HL-60 (cell line): ENCODE measurements at regions not wholly inside any gene's neighbourhood (a gene's known extent, or its start where the extent isn't known, plus 50 kb on each side); places are given as distances from the start of the nearest gene placed in this dataset.
"Not testable (repeated sequence)": the region's sequence is repeated elsewhere in the genome, so short reads cannot be mapped to it uniquely, and the experiment has no call there.

Source experiments
- DNase-seq, 2 experiments: peaks; one replicate each; pipeline ENCODE4 v3.0.0-alpha.2; 2010 to 2020; ENCODE audit warnings: low read depth in 1 of 2, low spot score in 1 of 2
- H3K27ac ChIP-seq: fragments of 250-450 bp; sonication (Bioruptor Pico); replicated peaks from 2 replicates; pipeline ENCODE4 v1.5.1; 2020; ENCODE audit warnings: mild to moderate bottlenecking, moderate library complexity
- H3K27me3 ChIP-seq: fragments of 250-450 bp; sonication (Bioruptor Pico); 2 replicates; pipeline ENCODE4 v1.5.1; 2021; ENCODE audit warnings: mild to moderate bottlenecking, moderate library complexity; ENCODE audit not compliant: insufficient read depth, poor library complexity, severe bottlenecking
- H3K4me3 ChIP-seq: replicated peaks from 2 replicates; pipeline ENCODE4 v1.5.1; 2011; ENCODE audit warnings: mild to moderate bottlenecking, control low read depth, low read length; ENCODE audit not compliant: insufficient read depth
- GABPA ChIP-seq: IDR thresholded peaks from 2 replicates; pipeline ENCODE4 v1.6.1; 2012; ENCODE audit warnings: low read depth
- POLR2AphosphoS5 ChIP-seq: IDR thresholded peaks from 2 replicates; pipeline ENCODE4 v1.6.1; 2012; ENCODE audit warnings: low read depth
- REST ChIP-seq: IDR thresholded peaks from 2 replicates; pipeline ENCODE4 v1.6.1; 2012; ENCODE audit warnings: low read depth; ENCODE audit not compliant: insufficient replicate concordance
- SPI1 ChIP-seq: IDR thresholded peaks from 2 replicates; pipeline ENCODE4 v1.6.1; 2012; ENCODE audit warnings: low read depth, mild to moderate bottlenecking, borderline replicate concordance
- TF ChIP-seq, protein P1 (sequence below): IDR thresholded peaks from one replicate; pipeline ENCODE4 v1.5.1; 2011; ENCODE audit warnings: low read length, control low read depth, inconsistent platforms; ENCODE audit not compliant: insufficient read depth

DNA sequence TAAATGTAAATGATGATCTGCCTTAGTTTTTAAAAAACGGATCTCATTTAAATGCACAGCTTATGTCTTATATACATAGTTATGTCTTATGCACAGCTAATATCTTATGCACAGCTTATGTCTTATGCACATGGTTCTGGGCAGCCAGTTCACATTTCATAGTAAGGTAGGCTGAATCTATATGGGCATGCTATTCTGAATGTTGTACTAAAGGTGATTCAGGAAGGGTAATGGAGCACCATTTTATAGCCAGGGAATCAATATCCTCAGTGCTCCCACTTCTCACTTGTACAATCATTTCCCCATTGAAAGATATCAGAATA, 77.9 kb upstream of the MID1 start:
- no peak for DNase-seq
- no peaks in the 10 kb centered on the region for H3K27me3 ChIP-seq
- H3K4me3 ChIP-seq = no peak overlapping the region
- TF ChIP-seq GABPA (no peak), SPI1 (no peak), POLR2AphosphoS5 (no peak), REST (no peak)
- TF ChIP-seq, protein P1, sequence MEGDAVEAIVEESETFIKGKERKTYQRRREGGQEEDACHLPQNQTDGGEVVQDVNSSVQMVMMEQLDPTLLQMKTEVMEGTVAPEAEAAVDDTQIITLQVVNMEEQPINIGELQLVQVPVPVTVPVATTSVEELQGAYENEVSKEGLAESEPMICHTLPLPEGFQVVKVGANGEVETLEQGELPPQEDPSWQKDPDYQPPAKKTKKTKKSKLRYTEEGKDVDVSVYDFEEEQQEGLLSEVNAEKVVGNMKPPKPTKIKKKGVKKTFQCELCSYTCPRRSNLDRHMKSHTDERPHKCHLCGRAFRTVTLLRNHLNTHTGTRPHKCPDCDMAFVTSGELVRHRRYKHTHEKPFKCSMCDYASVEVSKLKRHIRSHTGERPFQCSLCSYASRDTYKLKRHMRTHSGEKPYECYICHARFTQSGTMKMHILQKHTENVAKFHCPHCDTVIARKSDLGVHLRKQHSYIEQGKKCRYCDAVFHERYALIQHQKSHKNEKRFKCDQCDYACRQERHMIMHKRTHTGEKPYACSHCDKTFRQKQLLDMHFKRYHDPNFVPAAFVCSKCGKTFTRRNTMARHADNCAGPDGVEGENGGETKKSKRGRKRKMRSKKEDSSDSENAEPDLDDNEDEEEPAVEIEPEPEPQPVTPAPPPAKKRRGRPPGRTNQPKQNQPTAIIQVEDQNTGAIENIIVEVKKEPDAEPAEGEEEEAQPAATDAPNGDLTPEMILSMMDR = no peak
- no peak overlapping the region for H3K27ac ChIP-seq

GRCh38 chrX:10702031-10702430, 81.6 kb upstream of the MID1 start:
- no peak for DNase-seq
- Histone ChIP-seq H3K27me3 (no peaks in the 10 kb centered on the region), H3K27ac (no peak overlapping the region), H3K4me3 (no peak overlapping the region)
- TF ChIP-seq REST (no peak), POLR2AphosphoS5 (no peak), GABPA (no peak), SPI1 (no peak)
- TF ChIP-seq, protein P1 = no peak

- H3K27ac ChIP-seq, H3K27me3 ChIP-seq, DNase-seq, H3K4me3 ChIP-seq: not testable (repeated sequence)
These were observed 86.0 kb upstream of the MID1 start for GRCh38 chrX:10706342-10706741.

DNA sequence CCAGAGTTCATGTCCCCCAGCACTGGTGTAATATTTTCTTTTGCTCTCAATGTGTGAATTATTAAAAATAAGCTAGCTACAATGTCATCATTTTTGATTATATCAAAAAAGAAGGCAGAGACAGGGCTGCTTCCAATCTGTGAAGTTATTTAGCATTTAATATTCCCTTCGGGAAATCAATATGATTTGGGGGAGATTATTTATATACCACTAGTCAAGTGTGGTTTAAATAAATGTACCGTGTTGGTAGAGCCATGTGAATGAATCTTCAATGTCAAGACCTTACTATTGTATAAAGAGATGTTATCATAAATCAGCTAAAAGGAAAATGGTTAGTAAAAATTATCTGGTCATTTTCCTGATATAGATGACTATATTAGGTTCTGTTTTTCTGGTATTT, 87.4 kb upstream of the MID1 start:
- TF ChIP-seq, protein P1 = no peak
- H3K27me3 ChIP-seq = peaks cover 2% of the 10 kb centered on the region
- no peak overlapping the region for H3K4me3 ChIP-seq

More for the DNA sequence above, 87.4 kb upstream of the MID1 start:
- no peak for DNase-seq
- H3K27ac ChIP-seq = no peak overlapping the region
